KBM-7 (cell line): ENCODE measurements at regions not wholly inside any gene's neighbourhood (a gene's known extent, or its start where the extent isn't known, plus 50 kb on each side); places are given as distances from the start of the nearest gene placed in this dataset.

Experiments used
- DNase-seq: peaks from one replicate; pipeline ENCODE4 v3.0.0-alpha.2; 2015
- in situ Hi-C: fragments of 300-500 bp; cut with MboI; formaldehyde crosslinking; loops from 2 replicates; pipeline ENCODE4 v1.14.3; 2020; ENCODE audit warnings: low sequenced_read_pairs, low pct_unique_long_range_greater_than_20kb, mixed read lengths

DNA sequence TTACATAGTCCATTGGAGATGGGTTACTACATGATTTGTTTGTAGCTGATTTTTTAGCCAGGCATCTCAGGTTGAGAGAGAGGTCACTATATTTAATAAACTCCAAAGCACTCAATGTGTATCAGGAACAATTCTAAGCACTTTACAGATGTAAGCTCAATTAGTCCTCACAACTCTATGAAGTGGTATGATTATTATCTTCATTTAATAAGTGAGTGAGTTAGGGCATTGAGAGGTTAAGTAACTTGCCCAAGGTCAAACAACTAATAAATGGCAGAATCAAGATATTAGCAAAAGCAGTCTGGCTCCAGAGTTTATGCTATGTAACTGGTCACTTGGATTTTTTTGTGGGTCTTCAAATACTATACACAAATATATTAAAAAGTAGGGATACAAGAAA lies 56.3 kb upstream of the ABI3BP start:
- DNase-seq = no peak
- in situ Hi-C loops = no loop called here

DNA sequence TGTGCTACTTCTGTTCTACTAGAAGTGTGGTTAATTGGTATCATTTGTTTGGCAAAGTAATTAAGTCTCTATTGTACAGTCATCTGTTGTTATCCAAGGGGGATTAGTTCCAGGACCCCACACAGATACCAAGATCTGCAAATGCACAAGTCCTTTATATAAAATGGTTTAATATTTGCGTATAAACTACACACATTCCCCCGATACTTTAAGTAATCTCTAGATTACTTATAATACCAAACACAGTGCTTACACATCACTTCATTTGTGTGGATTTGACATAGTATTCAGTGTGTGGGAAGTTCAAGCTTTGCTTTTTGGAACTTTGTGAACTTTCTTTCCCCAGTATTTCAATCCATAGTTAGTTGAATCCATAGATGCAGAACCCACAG lies 50.5 kb upstream of the ABI3BP start:
- no peak for DNase-seq
- in situ Hi-C loops = no loop called here

DNA sequence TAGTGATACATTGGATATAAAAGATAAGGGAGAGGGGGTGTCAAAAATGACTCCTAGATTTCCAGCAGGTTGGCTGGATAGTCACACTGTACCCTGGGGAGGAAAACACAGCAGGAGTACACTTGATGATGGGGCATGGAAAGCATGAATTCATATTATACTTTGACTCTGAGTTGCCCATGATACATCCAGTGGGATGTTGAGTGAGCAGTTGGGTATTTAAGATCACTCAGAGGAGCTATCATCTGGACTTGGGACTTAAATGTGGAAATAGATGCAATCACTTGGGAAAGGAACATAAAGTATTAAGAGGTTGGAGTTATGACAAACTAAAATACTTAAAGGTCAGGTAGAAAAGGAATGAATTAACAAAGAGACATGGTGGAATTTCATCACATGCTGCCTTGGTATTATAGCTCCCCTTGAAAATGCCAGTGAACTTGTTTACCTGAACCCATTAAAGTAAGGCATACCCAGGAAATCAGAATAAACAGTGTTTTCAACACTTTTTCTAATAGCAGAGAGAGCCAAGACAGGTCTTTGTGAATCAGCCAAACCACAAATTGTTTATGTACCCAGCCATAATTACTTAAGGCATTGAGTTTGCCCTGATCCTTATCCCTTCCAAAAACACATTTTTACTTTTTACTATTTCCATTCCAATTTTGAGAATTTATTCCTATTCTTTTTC lies 49.9 kb upstream of the ABI3BP start:
- DNase-seq = no peak

More for the DNA sequence above, 49.9 kb upstream of the ABI3BP start:
- in situ Hi-C loops = no loop called here
